ENCODE measurements at regions not wholly inside any gene's neighbourhood (a gene's known extent, or its start where the extent isn't known, plus 50 kb on each side); places are given as distances from the start of the nearest gene placed in this dataset.

GRCh38 chr10:60711496-60711895, 66.8 kb upstream of the CDK1 start:
- TF ChIP-seq, protein P1, sequence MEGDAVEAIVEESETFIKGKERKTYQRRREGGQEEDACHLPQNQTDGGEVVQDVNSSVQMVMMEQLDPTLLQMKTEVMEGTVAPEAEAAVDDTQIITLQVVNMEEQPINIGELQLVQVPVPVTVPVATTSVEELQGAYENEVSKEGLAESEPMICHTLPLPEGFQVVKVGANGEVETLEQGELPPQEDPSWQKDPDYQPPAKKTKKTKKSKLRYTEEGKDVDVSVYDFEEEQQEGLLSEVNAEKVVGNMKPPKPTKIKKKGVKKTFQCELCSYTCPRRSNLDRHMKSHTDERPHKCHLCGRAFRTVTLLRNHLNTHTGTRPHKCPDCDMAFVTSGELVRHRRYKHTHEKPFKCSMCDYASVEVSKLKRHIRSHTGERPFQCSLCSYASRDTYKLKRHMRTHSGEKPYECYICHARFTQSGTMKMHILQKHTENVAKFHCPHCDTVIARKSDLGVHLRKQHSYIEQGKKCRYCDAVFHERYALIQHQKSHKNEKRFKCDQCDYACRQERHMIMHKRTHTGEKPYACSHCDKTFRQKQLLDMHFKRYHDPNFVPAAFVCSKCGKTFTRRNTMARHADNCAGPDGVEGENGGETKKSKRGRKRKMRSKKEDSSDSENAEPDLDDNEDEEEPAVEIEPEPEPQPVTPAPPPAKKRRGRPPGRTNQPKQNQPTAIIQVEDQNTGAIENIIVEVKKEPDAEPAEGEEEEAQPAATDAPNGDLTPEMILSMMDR (conservative IDR thresholded peaks at IDR 0.05; ENCODE audit: low read length), result no peak
- no peak for TF ChIP-seq EZH2phosphoT487 (IDR thresholded peaks at IDR 0.05; ENCODE audit: borderline replicate concordance)
